Mesendoderm (in vitro differentiated cells): ENCODE measurements at regions not wholly inside any gene's neighbourhood (a gene's known extent, or its start where the extent isn't known, plus 50 kb on each side); places are given as distances from the start of the nearest gene placed in this dataset.

Experiments
- DNase-seq: peaks from one replicate; pipeline ENCODE4 v3.0.0; 2013
- H2AK5ac ChIP-seq: 2 replicates; pipeline ENCODE4 v1.6.1; 2013; ENCODE audit warnings: low read length, inconsistent platforms
- H2BK120ac ChIP-seq: 2 replicates; pipeline ENCODE4 v1.6.1; 2013; ENCODE audit warnings: low read depth, mild to moderate bottlenecking, low read length, moderate library complexity, mixed read lengths
- H2BK15ac ChIP-seq: replicated peaks from 2 replicates; pipeline ENCODE4 v1.6.1; 2013; ENCODE audit warnings: low read depth, mild to moderate bottlenecking, moderate library complexity
- H2BK5ac ChIP-seq: 2 replicates; pipeline ENCODE4 v1.6.1; 2013; ENCODE audit warnings: low read length, inconsistent platforms
- H3K18ac ChIP-seq: 2 replicates; pipeline ENCODE4 v1.6.1; 2013; ENCODE audit warnings: mild to moderate bottlenecking, low read length, mixed read lengths
- H3K23ac ChIP-seq: one replicate; pipeline ENCODE4 v1.6.1; 2013; ENCODE audit warnings: low read length
- H3K27ac ChIP-seq: 2 replicates; pipeline ENCODE4 v1.5.1; 2013; ENCODE audit warnings: low read depth, mild to moderate bottlenecking, inconsistent platforms, low read length, moderate library complexity
- H3K27me3 ChIP-seq: 2 replicates; pipeline ENCODE4 v1.6.1; 2013; ENCODE audit warnings: low read length, control low read depth, mild to moderate bottlenecking, inconsistent platforms; ENCODE audit not compliant: insufficient read depth, poor library complexity
- H3K36me3 ChIP-seq: 2 replicates; pipeline ENCODE4 v1.6.1; 2013; ENCODE audit warnings: low read length, inconsistent platforms; ENCODE audit not compliant: control insufficient read depth, insufficient read depth
- H3K4ac ChIP-seq: one replicate; pipeline ENCODE4 v1.6.1; 2013; ENCODE audit warnings: low read depth, mild to moderate bottlenecking, low read length, moderate library complexity
- H3K4me1 ChIP-seq: 2 replicates; pipeline ENCODE4 v1.6.1; 2013; ENCODE audit warnings: low read depth, low read length, inconsistent platforms; ENCODE audit not compliant: control insufficient read depth
- H3K4me2 ChIP-seq: 2 replicates; pipeline ENCODE4 v1.6.1; 2013; ENCODE audit warnings: low read length
- H3K4me3 ChIP-seq: 2 replicates; pipeline ENCODE4 v1.5.1; 2013; ENCODE audit warnings: mild to moderate bottlenecking, low read length
- H3K56ac ChIP-seq: one replicate; pipeline ENCODE4 v1.6.1; 2013; ENCODE audit warnings: low read length
- H3K79me1 ChIP-seq: 2 replicates; pipeline ENCODE4 v1.6.1; 2013; ENCODE audit warnings: low read length, inconsistent platforms
- H3K79me2 ChIP-seq: 2 replicates; pipeline ENCODE4 v1.6.1; 2013; ENCODE audit warnings: mild to moderate bottlenecking, low read length; ENCODE audit not compliant: control insufficient read depth, insufficient read depth
- H3K9ac ChIP-seq: 2 replicates; pipeline ENCODE4 v1.6.1; 2013; ENCODE audit warnings: low read length, inconsistent platforms
- H4K5ac ChIP-seq: one replicate; pipeline ENCODE4 v1.6.1; 2013; ENCODE audit warnings: low read length
- H4K8ac ChIP-seq: one replicate; pipeline ENCODE4 v1.6.1; 2013; ENCODE audit warnings: low read depth, mild to moderate bottlenecking, control low read depth, low read length, moderate library complexity
- WGBS: extraction: QIAGEN DNeasy Blood & Tissue Kit; methylation state at CpG from one replicate; pipeline ENCODE4 v1.1.7; 2013; ENCODE audit warnings: low lambda C conversion rate, missing lambda C conversion rate; ENCODE audit not compliant: insufficient coverage; ENCODE audit errors: extremely low coverage; 5-methylcytosine and 5-hydroxymethylcytosine counted together

- no peak overlapping the region for H2AK5ac ChIP-seq
Observed at GRCh38 chr6:156250593-156250992, 526.6 kb upstream of the ARID1B start.

GRCh38 chr6:156242206-156242605 lies 535.0 kb upstream of the ARID1B start:
- H3K4me3 ChIP-seq: no peak overlapping the region
- no peak overlapping the region for H3K4ac ChIP-seq
- no peaks in the 10 kb centered on the region for H3K36me3 ChIP-seq
- DNase-seq: no peak
- no peak overlapping the region for H2AK5ac ChIP-seq
- H3K9ac ChIP-seq: no peak overlapping the region
- no peak overlapping the region for H2BK15ac ChIP-seq
- H3K79me2 ChIP-seq: no peaks in the 10 kb centered on the region
- H4K8ac ChIP-seq: no peak overlapping the region
- H3K56ac ChIP-seq: no peak overlapping the region
- H3K4me2 ChIP-seq: no peak overlapping the region
- no peak overlapping the region for H2BK5ac ChIP-seq
- H4K5ac ChIP-seq: no peak overlapping the region
- H3K23ac ChIP-seq: no peak overlapping the region
- no peak overlapping the region for H3K18ac ChIP-seq
- no peak overlapping the region for H3K27ac ChIP-seq
- no peak overlapping the region for H2BK120ac ChIP-seq
- H3K4me1 ChIP-seq: no peaks in the 10 kb centered on the region
- no peaks in the 10 kb centered on the region for H3K27me3 ChIP-seq
- WGBS: no CpG with 5 or more reads among the region's 3 CpGs
- no peaks in the 10 kb centered on the region for H3K79me1 ChIP-seq

More at GRCh38 chr6:156250593-156250992, 526.6 kb upstream of the ARID1B start:
- Histone ChIP-seq H3K79me1 (no peaks in the 10 kb centered on the region), H3K23ac (no peak overlapping the region), H3K27me3 (no peaks in the 10 kb centered on the region), H4K5ac (no peak overlapping the region), H4K8ac (no peak overlapping the region), H3K4me1 (no peaks in the 10 kb centered on the region), H3K27ac (no peak overlapping the region), H2BK5ac (no peak overlapping the region), H2BK120ac (no peak overlapping the region), H3K56ac (no peak overlapping the region), H2BK15ac (no peak overlapping the region), H3K9ac (no peak overlapping the region), H3K4ac (no peak overlapping the region), H3K18ac (no peak overlapping the region), H3K4me2 (no peak overlapping the region), H3K4me3 (no peak overlapping the region), H3K36me3 (no peaks in the 10 kb centered on the region), H3K79me2 (no peaks in the 10 kb centered on the region)
- no CpG with 5 or more reads among the region's 5 CpGs for WGBS
- DNase-seq: no peak

- Histone ChIP-seq H3K27me3 (no peaks in the 10 kb centered on the region), H3K23ac (no peak overlapping the region), H3K56ac (no peak overlapping the region), H4K8ac (no peak overlapping the region), H3K9ac (no peak overlapping the region), H3K4me2 (no peak overlapping the region), H2BK5ac (no peak overlapping the region), H4K5ac (no peak overlapping the region), H2BK120ac (no peak overlapping the region), H2AK5ac (no peak overlapping the region), H3K36me3 (no peaks in the 10 kb centered on the region), H2BK15ac (no peak overlapping the region), H3K27ac (no peak overlapping the region), H3K79me1 (no peaks in the 10 kb centered on the region), H3K4ac (no peak overlapping the region), H3K4me1 (no peaks in the 10 kb centered on the region), H3K79me2 (no peaks in the 10 kb centered on the region), H3K18ac (no peak overlapping the region), H3K4me3 (no peak overlapping the region)
- WGBS: no CpG with 5 or more reads among the region's 10 CpGs
- no peak for DNase-seq
Observed at GRCh38 chr6:156231026-156231765, 546.0 kb upstream of the ARID1B start.

DNA sequence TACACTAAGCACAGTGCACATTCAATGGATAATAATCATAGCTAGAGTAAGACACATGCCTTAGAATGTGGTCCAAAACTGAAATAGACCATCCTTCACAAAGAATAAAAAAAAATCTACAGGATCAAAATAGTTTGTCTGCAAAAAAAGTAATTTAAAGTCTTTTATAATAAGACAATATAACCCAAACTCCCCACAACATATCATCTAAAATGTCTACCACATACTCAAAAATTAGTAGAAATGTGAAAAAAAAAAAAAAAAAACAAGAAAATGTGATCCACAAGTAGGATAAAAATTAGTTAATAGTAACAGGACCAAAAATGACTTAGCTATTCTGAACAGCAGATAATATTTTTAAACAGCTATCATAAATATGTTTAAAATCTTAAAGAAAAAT lies 557.2 kb upstream of the ARID1B start:
- H4K8ac ChIP-seq: no peak overlapping the region
- no peaks in the 10 kb centered on the region for H3K36me3 ChIP-seq
- no peaks in the 10 kb centered on the region for H3K79me2 ChIP-seq
- no peak overlapping the region for H3K27ac ChIP-seq
- H2BK5ac ChIP-seq: no peak overlapping the region
- no peaks in the 10 kb centered on the region for H3K27me3 ChIP-seq
- no peaks in the 10 kb centered on the region for H3K79me1 ChIP-seq
- H2AK5ac ChIP-seq: no peak overlapping the region
- H3K4me1 ChIP-seq: no peaks in the 10 kb centered on the region
- DNase-seq: no peak
- H2BK120ac ChIP-seq: no peak overlapping the region
- no peak overlapping the region for H3K4me2 ChIP-seq
- H3K9ac ChIP-seq: no peak overlapping the region
- H4K5ac ChIP-seq: no peak overlapping the region
- H3K18ac ChIP-seq: no peak overlapping the region
- no peak overlapping the region for H3K4me3 ChIP-seq
- no peak overlapping the region for H3K23ac ChIP-seq
- no peak overlapping the region for H2BK15ac ChIP-seq
- H3K4ac ChIP-seq: no peak overlapping the region
- H3K56ac ChIP-seq: no peak overlapping the region

- Histone ChIP-seq H3K79me1 (no peaks in the 10 kb centered on the region), H3K4me2 (no peak overlapping the region), H3K23ac (no peak overlapping the region), H3K27ac (no peak overlapping the region), H4K8ac (no peak overlapping the region), H4K5ac (no peak overlapping the region), H2BK120ac (no peak overlapping the region), H2BK15ac (no peak overlapping the region), H3K79me2 (no peaks in the 10 kb centered on the region), H3K27me3 (no peaks in the 10 kb centered on the region), H3K4ac (no peak overlapping the region), H3K36me3 (no peaks in the 10 kb centered on the region), H2AK5ac (no peak overlapping the region), H3K4me1 (no peaks in the 10 kb centered on the region), H3K56ac (no peak overlapping the region), H2BK5ac (no peak overlapping the region), H3K18ac (no peak overlapping the region), H3K9ac (no peak overlapping the region), H3K4me3 (no peak overlapping the region)
- no peak for DNase-seq
- no CpG with 5 or more reads among the region's 3 CpGs for WGBS
Observed at GRCh38 chr6:156205678-156206077, 571.5 kb upstream of the ARID1B start.

GRCh38 chr6:156199182-156199581 lies 578.0 kb upstream of the ARID1B start:
- no peaks in the 10 kb centered on the region for H3K4me1 ChIP-seq
- no peak overlapping the region for H4K5ac ChIP-seq
- H3K27ac ChIP-seq: no peak overlapping the region
- no peaks in the 10 kb centered on the region for H3K79me1 ChIP-seq
- WGBS: no CpG with 5 or more reads among the region's 5 CpGs
- no peak overlapping the region for H4K8ac ChIP-seq
- H3K56ac ChIP-seq: no peak overlapping the region
- H3K36me3 ChIP-seq: no peaks in the 10 kb centered on the region
- H3K4me2 ChIP-seq: no peak overlapping the region
- no peak overlapping the region for H3K4ac ChIP-seq
- DNase-seq: no peak
- no peaks in the 10 kb centered on the region for H3K27me3 ChIP-seq
- no peak overlapping the region for H3K9ac ChIP-seq
- no peak overlapping the region for H2BK120ac ChIP-seq
- no peak overlapping the region for H3K4me3 ChIP-seq
- no peak overlapping the region for H2AK5ac ChIP-seq
- H3K79me2 ChIP-seq: no peaks in the 10 kb centered on the region
- H3K18ac ChIP-seq: no peak overlapping the region
- H3K23ac ChIP-seq: no peak overlapping the region
- no peak overlapping the region for H2BK5ac ChIP-seq
- no peak overlapping the region for H2BK15ac ChIP-seq
